Muscle of arm (tissue), 1 donor: ENCODE measurements at regions not wholly inside any gene's neighbourhood (a gene's known extent, or its start where the extent isn't known, plus 50 kb on each side); places are given as distances from the start of the nearest gene placed in this dataset.
"Not testable (repeated sequence)": the region's sequence is repeated elsewhere in the genome, so short reads cannot be mapped to it uniquely, and the experiment has no call there.

Experiments used
- DNase-seq: peaks from one replicate; pipeline ENCODE4 v3.0.0-alpha.2; 2013

- no peak for DNase-seq
Measured at GRCh38 chr17:37859451-37859850, 64.8 kb upstream of the TBC1D3K start.

GRCh38 chr17:37858391-37858790, 65.8 kb upstream of the TBC1D3K start:
- DNase-seq: not testable (repeated sequence)

GRCh38 chr17:37856245-37856644, 68.0 kb upstream of the TBC1D3K start:
- DNase-seq: no peak

GRCh38 chr17:37849617-37849972, 74.6 kb upstream of the TBC1D3K start:
- no peak for DNase-seq

- DNase-seq: no peak
Measured at GRCh38 chr17:37848690-37849616, 75.3 kb upstream of the TBC1D3K start.

GRCh38 chr17:37847811-37848331, 76.3 kb upstream of the TBC1D3K start:
- DNase-seq: no peak

GRCh38 chr17:37847102-37847501, 77.1 kb upstream of the TBC1D3K start:
- DNase-seq: no peak

- DNase-seq: no peak
Measured at GRCh38 chr17:37844977-37845293, 79.3 kb upstream of the TBC1D3K start.

- DNase-seq: no peak
Measured at GRCh38 chr17:37844158-37844976, 79.8 kb upstream of the TBC1D3K start.

GRCh38 chr17:37842401-37842800, 81.8 kb upstream of the TBC1D3K start:
- DNase-seq: no peak

GRCh38 chr17:37841232-37841631, 83.0 kb upstream of the TBC1D3K start:
- DNase-seq: no peak

- no peak for DNase-seq
Measured at GRCh38 chr17:37840576-37840975, 83.6 kb upstream of the TBC1D3K start.

- no peak for DNase-seq
Measured at GRCh38 chr17:37839196-37839978, 84.8 kb upstream of the TBC1D3K start.

- DNase-seq: no peak
Measured at GRCh38 chr17:37838276-37838675, 85.9 kb upstream of the TBC1D3K start.

GRCh38 chr17:37836593-37836992, 87.6 kb upstream of the TBC1D3K start:
- no peak for DNase-seq

GRCh38 chr17:37834168-37834567, 89.3 kb upstream of the HNF1B start:
- no peak for DNase-seq

- no peak for DNase-seq
Measured at GRCh38 chr17:37833237-37833859, 88.5 kb upstream of the HNF1B start.

- no peak for DNase-seq
Measured at GRCh38 chr17:37831986-37832385, 87.1 kb upstream of the HNF1B start.

GRCh38 chr17:37831492-37831891, 86.6 kb upstream of the HNF1B start:
- no peak for DNase-seq

GRCh38 chr17:37830151-37830993, 85.5 kb upstream of the HNF1B start:
- DNase-seq: no peak
